Sciatic nerve (tissue), 2 donors: ENCODE measurements at regions not wholly inside any gene's neighbourhood (a gene's known extent, or its start where the extent isn't known, plus 50 kb on each side); places are given as distances from the start of the nearest gene placed in this dataset.

Experiments
- ATAC-seq: fragments of 200-7000 bp; cut with Tn5 transposase; one replicate; pipeline ENCODE4 v1.9.1; 2020; ENCODE audit warnings: mild to moderate bottlenecking, moderate library complexity
- DNase-seq: peaks from one replicate; pipeline ENCODE4 v3.0.0-alpha.2; 2020; ENCODE audit warnings: low spot score
- intact Hi-C: fragments of 100-400 bp; cut with DNase I; formaldehyde crosslinking; loops from one replicate; pipeline ENCODE4 v1.14.2; 2022
- donor health status: DM: no; HTN: no; CAD: no.
- donor health status: DM: no; HTN: no; CAD: no.

GRCh38 chr14:48970943-48971342 is 615.2 kb downstream of the RPS29 start:
- intact Hi-C loops, result no loop called here
- ATAC-seq, result no peak
- no peak for DNase-seq

- no peak for DNase-seq
- no peak for ATAC-seq
- intact Hi-C loops, result no loop called here
Measured at GRCh38 chr14:48967419-48967818, 618.8 kb downstream of the RPS29 start.

GRCh38 chr14:48963231-48963790 is 622.9 kb downstream of the RPS29 start:
- no peak for ATAC-seq
- no peak for DNase-seq
- intact Hi-C loops, result no loop called here

- intact Hi-C loops, result no loop called here
Measured at GRCh38 chr14:48957486-48957885, 628.7 kb downstream of the RPS29 start.

GRCh38 chr14:48955857-48956256 is 630.3 kb downstream of the RPS29 start:
- no peak for ATAC-seq
- no peak for DNase-seq
- intact Hi-C loops, result no loop called here

More at GRCh38 chr14:48957486-48957885, 628.7 kb downstream of the RPS29 start:
- DNase-seq (no peak), ATAC-seq (no peak)

- intact Hi-C loops, result no loop called here
- no peak for DNase-seq
- ATAC-seq, result no peak
Measured at GRCh38 chr14:48954446-48954845, 631.7 kb downstream of the RPS29 start.

- ATAC-seq (no peak), DNase-seq (no peak)
- intact Hi-C loops, result no loop called here
Measured at GRCh38 chr14:48944809-48945208, 641.4 kb downstream of the RPS29 start.

- DNase-seq (no peak), ATAC-seq (no peak)
- intact Hi-C loops, result no loop called here
Measured at GRCh38 chr14:48943913-48944312, 642.3 kb downstream of the RPS29 start.

- DNase-seq, result no peak
- no peak for ATAC-seq
- intact Hi-C loops, result no loop called here
Measured at GRCh38 chr14:48937541-48938195, 648.5 kb downstream of the RPS29 start.

- ATAC-seq (no peak), DNase-seq (no peak)
- intact Hi-C loops, result no loop called here
Measured at GRCh38 chr14:48936849-48937248, 649.3 kb downstream of the RPS29 start.

- no peak for ATAC-seq
Measured at GRCh38 chr14:48936362-48936761, 649.8 kb downstream of the RPS29 start.

GRCh38 chr14:48925184-48925583 is 661.0 kb downstream of the RPS29 start:
- ATAC-seq, result no peak

More at GRCh38 chr14:48936362-48936761, 649.8 kb downstream of the RPS29 start:
- no peak for DNase-seq
- intact Hi-C loops, result no loop called here

GRCh38 chr14:48914921-48915320 is 671.3 kb downstream of the RPS29 start:
- intact Hi-C loops, result no loop called here
- ATAC-seq, result no peak
- no peak for DNase-seq

More at GRCh38 chr14:48925184-48925583, 661.0 kb downstream of the RPS29 start:
- no peak for DNase-seq
- intact Hi-C loops, result no loop called here

- ATAC-seq (no peak), DNase-seq (no peak)
- intact Hi-C loops, result no loop called here
Measured at GRCh38 chr14:48914382-48914781, 671.8 kb downstream of the RPS29 start.

- DNase-seq, result no peak
Measured at GRCh38 chr14:48900565-48900964, 685.6 kb downstream of the RPS29 start.

GRCh38 chr14:48890333-48890732 is 695.8 kb downstream of the RPS29 start:
- DNase-seq (no peak), ATAC-seq (peak; percentile 51)
- intact Hi-C loops, result no loop called here

More at GRCh38 chr14:48900565-48900964, 685.6 kb downstream of the RPS29 start:
- ATAC-seq, result no peak
- intact Hi-C loops, result no loop called here

- ATAC-seq (no peak), DNase-seq (no peak)
- intact Hi-C loops, result no loop called here
Measured at GRCh38 chr14:48876806-48877340, 709.3 kb downstream of the RPS29 start.

- no peak for ATAC-seq
- no peak for DNase-seq
- intact Hi-C loops, result no loop called here
Measured at GRCh38 chr14:48874711-48875110, 711.5 kb downstream of the RPS29 start.

- intact Hi-C loops, result no loop called here
- no peak for DNase-seq
- no peak for ATAC-seq
Measured at GRCh38 chr14:48857366-48857765, 728.8 kb downstream of the RPS29 start.

GRCh38 chr14:48853159-48853558 is 733.0 kb downstream of the RPS29 start:
- intact Hi-C loops, result no loop called here
- DNase-seq (no peak), ATAC-seq (no peak)
